ENCODE measurements at regions not wholly inside any gene's neighbourhood (a gene's known extent, or its start where the extent isn't known, plus 50 kb on each side); places are given as distances from the start of the nearest gene placed in this dataset.

DNA sequence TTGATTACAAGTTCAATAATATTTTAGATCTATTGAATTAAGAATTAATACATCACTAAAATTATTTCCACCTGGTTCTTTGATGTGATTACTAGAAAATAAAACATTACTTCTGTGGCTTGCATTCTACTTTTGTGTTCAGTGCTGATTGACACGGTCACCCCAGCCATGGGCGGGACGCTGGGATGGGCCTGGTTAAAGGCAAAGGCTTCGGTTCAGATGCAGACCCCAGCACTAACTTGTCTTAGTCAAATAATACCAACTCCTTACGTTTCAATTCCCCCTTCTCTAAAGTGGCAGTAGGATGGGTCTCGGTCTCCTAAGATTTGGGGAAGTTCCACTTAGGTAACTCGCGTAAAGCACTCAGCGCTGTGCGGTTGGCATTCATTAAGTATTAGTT is 144.9 kb downstream of the URI1 start:
- DNase-seq (ENCODE audit: extremely low spot score, unreplicated experiment) = no peak
- Mint-ChIP-seq H3K4me1 (ENCODE audit: unreplicated experiment) (no peaks in the 10 kb centered on the region), H3K27me3 (ENCODE audit: unreplicated experiment) (no peaks in the 10 kb centered on the region), H3K4me3 (ENCODE audit: unreplicated experiment) (no peak overlapping the region), H3K9me3 (ENCODE audit: unreplicated experiment) (peaks cover 3% of the 10 kb centered on the region), H3K27ac (ENCODE audit: unreplicated experiment) (no peak overlapping the region), H3K36me3 (ENCODE audit: unreplicated experiment) (no peaks in the 10 kb centered on the region)
- TF ChIP-seq, protein P1, sequence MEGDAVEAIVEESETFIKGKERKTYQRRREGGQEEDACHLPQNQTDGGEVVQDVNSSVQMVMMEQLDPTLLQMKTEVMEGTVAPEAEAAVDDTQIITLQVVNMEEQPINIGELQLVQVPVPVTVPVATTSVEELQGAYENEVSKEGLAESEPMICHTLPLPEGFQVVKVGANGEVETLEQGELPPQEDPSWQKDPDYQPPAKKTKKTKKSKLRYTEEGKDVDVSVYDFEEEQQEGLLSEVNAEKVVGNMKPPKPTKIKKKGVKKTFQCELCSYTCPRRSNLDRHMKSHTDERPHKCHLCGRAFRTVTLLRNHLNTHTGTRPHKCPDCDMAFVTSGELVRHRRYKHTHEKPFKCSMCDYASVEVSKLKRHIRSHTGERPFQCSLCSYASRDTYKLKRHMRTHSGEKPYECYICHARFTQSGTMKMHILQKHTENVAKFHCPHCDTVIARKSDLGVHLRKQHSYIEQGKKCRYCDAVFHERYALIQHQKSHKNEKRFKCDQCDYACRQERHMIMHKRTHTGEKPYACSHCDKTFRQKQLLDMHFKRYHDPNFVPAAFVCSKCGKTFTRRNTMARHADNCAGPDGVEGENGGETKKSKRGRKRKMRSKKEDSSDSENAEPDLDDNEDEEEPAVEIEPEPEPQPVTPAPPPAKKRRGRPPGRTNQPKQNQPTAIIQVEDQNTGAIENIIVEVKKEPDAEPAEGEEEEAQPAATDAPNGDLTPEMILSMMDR (IDR thresholded peaks at IDR 0.05) = no peak

DNA sequence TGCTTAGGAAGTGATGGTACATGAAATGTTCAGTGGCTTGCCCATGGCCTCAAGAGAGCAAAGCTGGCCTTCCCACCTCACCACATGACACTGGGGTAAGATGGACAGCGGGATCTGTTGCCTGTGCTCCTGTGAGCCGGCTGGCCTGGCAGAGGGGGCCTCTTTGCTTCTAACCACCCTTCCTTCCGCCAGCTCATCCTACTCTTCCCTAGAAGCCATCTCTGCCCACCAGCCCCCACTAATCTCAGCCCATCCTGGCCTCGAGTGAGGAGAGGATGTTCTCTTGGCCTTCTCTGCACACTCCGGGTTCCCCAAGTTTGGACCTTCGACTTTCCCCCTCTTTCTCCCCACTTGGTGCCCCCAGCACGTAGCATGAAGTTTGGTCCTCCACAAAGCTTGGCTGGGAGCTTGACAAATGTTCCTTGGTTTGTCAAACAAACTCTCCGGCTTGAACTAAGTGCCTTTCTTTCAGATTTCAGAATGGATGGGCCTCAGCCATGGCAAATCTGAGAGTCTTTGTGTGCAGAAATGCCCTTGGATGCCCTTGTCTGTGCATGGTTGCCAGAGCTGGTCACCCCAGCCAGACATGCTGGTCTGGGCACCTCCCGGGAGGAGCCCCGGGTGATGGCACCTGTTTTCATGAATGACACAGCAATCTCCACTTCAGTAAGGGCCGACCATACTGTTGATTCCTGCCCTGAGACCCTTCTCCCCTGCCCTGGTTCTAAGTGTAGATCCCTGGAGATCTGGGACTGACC is 145.5 kb downstream of the URI1 start:
- Mint-ChIP-seq H3K4me3 (ENCODE audit: unreplicated experiment) (no peak overlapping the region), H3K9me3 (ENCODE audit: unreplicated experiment) (peaks cover 3% of the 10 kb centered on the region), H3K4me1 (ENCODE audit: unreplicated experiment) (no peaks in the 10 kb centered on the region), H3K36me3 (ENCODE audit: unreplicated experiment) (no peaks in the 10 kb centered on the region), H3K27me3 (ENCODE audit: unreplicated experiment) (no peaks in the 10 kb centered on the region), H3K27ac (ENCODE audit: unreplicated experiment) (no peak overlapping the region)
- TF ChIP-seq, protein P1 (IDR thresholded peaks at IDR 0.05) = no peak
- DNase-seq (ENCODE audit: extremely low spot score, unreplicated experiment) = no peak

DNA sequence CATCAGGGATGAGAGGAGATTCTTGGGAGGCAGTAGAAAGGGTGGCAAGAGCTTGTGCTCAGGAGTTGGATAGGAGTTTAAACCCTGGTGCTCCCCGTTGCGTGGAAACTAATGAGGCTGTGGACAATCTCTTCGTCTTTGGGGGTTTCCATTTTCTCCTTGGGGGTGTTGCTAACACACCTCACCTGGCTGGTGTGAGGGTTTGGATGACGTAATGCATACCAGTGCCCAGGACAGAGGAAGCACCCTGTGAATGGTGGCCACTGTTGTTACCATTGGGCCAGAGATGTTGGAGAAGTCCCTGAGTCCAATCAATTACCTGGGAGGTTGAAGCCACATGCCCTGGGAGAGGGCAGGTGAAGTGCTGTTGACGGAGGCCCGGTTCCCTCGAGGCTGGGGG is 146.5 kb downstream of the URI1 start:
- Mint-ChIP-seq H3K4me3 (ENCODE audit: unreplicated experiment) (no peak overlapping the region), H3K36me3 (ENCODE audit: unreplicated experiment) (no peaks in the 10 kb centered on the region), H3K9me3 (ENCODE audit: unreplicated experiment) (peaks cover 3% of the 10 kb centered on the region), H3K27me3 (ENCODE audit: unreplicated experiment) (no peaks in the 10 kb centered on the region), H3K4me1 (ENCODE audit: unreplicated experiment) (no peaks in the 10 kb centered on the region), H3K27ac (ENCODE audit: unreplicated experiment) (no peak overlapping the region)
- TF ChIP-seq, protein P1 (IDR thresholded peaks at IDR 0.05) = no peak
- DNase-seq (ENCODE audit: extremely low spot score, unreplicated experiment) = no peak

DNA sequence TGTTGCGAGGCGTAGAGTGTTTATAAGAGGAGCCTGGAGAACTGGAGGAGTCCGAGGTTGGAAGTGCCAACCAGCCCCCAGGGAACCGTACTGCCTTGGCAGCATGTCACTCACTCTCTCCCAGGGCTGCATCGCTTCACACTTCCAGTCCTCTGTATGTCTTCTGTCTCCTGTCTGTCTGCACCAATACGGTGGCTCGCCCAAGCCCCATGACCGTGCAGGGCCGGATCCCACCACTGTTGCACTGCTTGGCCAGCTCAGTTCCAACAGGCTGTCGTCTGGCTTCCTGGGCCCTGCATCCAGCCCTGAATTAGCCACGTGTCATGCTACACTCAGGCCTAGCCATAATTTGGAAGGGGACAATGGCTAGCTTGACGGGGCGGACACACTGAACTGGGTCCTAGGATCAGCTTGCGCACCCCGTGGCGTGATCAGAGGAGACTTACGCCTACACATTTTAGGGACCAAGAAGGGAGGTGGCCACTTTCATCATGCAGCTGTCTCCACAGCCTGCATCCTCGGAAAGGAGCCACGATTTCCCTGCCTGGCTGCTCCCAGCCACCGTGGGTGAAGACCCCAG is 147.1 kb downstream of the URI1 start:
- Mint-ChIP-seq H3K27ac (ENCODE audit: unreplicated experiment) (no peak overlapping the region), H3K27me3 (ENCODE audit: unreplicated experiment) (no peaks in the 10 kb centered on the region)
- TF ChIP-seq, protein P1 (IDR thresholded peaks at IDR 0.05) = no peak

DNA sequence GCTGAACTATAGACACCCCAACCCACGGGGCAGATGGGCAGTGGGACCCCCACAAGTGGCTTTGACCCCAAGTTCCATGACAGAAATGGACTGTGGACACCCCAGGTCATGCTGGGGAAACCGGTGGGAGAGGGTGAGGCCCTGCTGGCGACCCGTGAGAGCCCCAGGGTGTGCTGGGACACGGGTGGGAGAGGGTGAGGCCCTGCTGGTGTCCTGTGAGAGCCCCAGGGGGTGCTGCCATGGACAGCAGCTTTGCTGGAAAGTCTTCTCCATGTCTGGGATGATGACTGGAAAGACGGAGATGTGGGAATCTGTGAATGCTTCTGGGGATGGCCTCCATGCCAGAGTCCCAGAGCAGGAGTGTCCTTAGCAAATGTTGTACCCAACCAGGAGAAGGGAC is 148.4 kb downstream of the URI1 start:
- Mint-ChIP-seq H3K4me3 (ENCODE audit: unreplicated experiment) (no peak overlapping the region), H3K27ac (ENCODE audit: unreplicated experiment) (no peak overlapping the region), H3K4me1 (ENCODE audit: unreplicated experiment) (no peaks in the 10 kb centered on the region), H3K9me3 (ENCODE audit: unreplicated experiment) (no peaks in the 10 kb centered on the region), H3K27me3 (ENCODE audit: unreplicated experiment) (no peaks in the 10 kb centered on the region), H3K36me3 (ENCODE audit: unreplicated experiment) (no peaks in the 10 kb centered on the region)
- TF ChIP-seq, protein P1 (IDR thresholded peaks at IDR 0.05) = no peak
- no peak for DNase-seq (ENCODE audit: extremely low spot score, unreplicated experiment)

More for the DNA sequence above, 147.1 kb downstream of the URI1 start:
- Mint-ChIP-seq H3K4me1 (ENCODE audit: unreplicated experiment) (no peaks in the 10 kb centered on the region), H3K4me3 (ENCODE audit: unreplicated experiment) (no peak overlapping the region), H3K9me3 (ENCODE audit: unreplicated experiment) (no peaks in the 10 kb centered on the region), H3K36me3 (ENCODE audit: unreplicated experiment) (no peaks in the 10 kb centered on the region)
- no peak for DNase-seq (ENCODE audit: extremely low spot score, unreplicated experiment)

Data from osteocyte (in vitro differentiated cells).